D721Med (cell line): ENCODE measurements at regions not wholly inside any gene's neighbourhood (a gene's known extent, or its start where the extent isn't known, plus 50 kb on each side); places are given as distances from the start of the nearest gene placed in this dataset.
A peak's percentile ranks its signal among the peaks of the same experiment; 100 is the strongest.

Experiments
- DNase-seq: peaks from one replicate; pipeline ENCODE4 v3.0.0; 2011; ENCODE audit warnings: low spot score; ENCODE audit not compliant: insufficient read length
- FAIRE-seq: peaks from 2 replicates; lab custom pipeline; 2011; peaks lifted over from hg19 to GRCh38; lab: Jason Lieb, UNC
- TF ChIP-seq, protein P1 (sequence below): IDR thresholded peaks from 2 replicates; pipeline ENCODE4 v1.5.1; 2012; ENCODE audit warnings: mild to moderate bottlenecking, control low read depth; ENCODE audit not compliant: insufficient read depth; ENCODE audit errors: missing control alignments

DNA sequence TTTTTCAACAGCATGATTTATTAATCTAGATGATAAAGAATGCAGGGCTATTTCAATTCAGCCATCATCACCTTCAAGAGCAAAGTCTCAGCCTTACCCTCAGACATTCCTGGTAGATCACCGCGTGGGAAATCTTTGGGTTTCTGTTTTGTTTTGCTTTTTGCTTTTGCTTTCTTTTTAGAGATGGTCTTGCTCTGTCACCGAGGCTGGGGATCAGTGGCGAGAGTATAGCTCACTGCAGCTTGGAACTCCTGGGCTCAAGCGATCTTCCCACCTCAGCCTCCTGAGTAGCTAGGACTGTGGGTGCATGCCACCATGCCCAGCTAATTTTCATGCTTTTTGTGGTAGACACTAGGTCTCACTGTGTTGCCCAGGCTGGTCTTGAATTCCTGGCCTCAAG lies 289.7 kb downstream of the AJAP1 start:
- FAIRE-seq, result no peak
- TF ChIP-seq, protein P1, sequence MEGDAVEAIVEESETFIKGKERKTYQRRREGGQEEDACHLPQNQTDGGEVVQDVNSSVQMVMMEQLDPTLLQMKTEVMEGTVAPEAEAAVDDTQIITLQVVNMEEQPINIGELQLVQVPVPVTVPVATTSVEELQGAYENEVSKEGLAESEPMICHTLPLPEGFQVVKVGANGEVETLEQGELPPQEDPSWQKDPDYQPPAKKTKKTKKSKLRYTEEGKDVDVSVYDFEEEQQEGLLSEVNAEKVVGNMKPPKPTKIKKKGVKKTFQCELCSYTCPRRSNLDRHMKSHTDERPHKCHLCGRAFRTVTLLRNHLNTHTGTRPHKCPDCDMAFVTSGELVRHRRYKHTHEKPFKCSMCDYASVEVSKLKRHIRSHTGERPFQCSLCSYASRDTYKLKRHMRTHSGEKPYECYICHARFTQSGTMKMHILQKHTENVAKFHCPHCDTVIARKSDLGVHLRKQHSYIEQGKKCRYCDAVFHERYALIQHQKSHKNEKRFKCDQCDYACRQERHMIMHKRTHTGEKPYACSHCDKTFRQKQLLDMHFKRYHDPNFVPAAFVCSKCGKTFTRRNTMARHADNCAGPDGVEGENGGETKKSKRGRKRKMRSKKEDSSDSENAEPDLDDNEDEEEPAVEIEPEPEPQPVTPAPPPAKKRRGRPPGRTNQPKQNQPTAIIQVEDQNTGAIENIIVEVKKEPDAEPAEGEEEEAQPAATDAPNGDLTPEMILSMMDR, result no peak

DNA sequence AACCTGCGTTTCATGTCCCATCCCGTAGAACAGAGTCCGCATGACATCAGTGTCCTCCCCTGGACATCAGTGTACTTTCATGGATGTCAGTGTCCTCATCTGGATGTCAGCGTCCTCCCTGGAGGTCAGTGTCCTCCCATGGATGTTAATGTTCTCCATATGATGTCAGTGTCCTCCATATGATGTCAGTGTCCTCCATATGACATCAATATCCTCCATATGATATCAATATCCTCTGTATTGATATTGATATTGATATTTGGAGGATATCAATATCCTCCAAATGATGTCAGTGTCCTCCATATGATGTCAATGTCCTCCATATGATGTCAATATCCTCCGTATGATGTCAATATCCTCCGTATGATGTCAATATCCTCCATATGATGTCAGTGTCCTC lies 284.9 kb downstream of the AJAP1 start:
- no peak for DNase-seq
- peak; percentile 35 for FAIRE-seq
- TF ChIP-seq, protein P1, result no peak

More for the DNA sequence above, 289.7 kb downstream of the AJAP1 start:
- no peak for DNase-seq

DNA sequence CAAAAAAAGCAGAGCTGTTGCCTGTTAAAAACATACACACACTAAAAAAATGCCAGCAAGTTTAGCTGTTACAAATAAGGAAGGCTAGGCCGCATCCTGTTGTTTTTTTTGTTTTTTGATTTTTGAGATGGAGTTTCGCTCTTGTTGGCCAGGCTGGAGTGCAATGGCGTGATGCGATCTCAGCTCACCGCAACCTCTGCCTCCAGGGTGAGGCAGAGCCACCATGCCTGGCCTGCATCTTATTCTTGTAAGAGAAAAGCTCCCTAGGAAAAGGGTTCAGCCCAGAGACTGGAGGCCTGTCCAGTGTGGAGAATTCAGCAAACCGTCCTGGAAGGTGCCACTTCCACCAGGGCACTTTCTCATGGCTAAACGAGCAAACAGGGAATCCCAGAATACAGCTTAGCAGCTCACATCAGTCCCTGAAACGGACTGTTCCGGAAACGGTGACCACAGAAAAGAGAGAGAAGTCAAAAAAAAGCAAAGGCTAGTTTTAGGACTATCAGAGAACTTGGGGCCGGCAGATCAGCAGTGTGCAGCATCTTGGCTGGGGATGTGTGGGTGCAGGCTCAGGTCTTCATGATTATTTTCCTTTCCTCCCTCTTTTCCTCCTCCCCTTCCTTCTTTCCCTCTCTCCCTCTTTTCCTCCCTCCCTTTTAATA lies 283.6 kb downstream of the AJAP1 start:
- DNase-seq (no peak), FAIRE-seq (no peak)
- TF ChIP-seq, protein P1, result no peak

DNA sequence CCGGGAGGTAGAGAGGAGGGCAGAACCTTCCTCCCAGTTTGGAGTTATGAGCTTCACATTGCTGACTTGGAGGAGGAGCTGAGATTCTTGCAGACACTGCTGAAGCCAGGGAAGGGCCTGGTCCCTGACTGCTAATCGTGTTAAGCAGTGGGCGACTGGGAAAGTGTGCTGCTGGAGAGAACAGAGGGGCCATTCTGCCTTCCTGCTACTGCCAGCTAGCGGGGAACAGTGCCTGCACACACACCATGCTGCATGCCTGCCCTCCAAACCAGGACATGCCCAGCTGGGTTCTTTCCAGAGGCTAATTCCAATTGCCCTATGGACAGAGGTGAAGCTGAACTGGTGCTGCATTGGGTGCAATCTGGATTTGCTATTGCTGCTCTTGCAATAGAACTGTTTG lies 281.4 kb downstream of the AJAP1 start:
- DNase-seq, result no peak
- TF ChIP-seq, protein P1, result no peak
- FAIRE-seq, result no peak

DNA sequence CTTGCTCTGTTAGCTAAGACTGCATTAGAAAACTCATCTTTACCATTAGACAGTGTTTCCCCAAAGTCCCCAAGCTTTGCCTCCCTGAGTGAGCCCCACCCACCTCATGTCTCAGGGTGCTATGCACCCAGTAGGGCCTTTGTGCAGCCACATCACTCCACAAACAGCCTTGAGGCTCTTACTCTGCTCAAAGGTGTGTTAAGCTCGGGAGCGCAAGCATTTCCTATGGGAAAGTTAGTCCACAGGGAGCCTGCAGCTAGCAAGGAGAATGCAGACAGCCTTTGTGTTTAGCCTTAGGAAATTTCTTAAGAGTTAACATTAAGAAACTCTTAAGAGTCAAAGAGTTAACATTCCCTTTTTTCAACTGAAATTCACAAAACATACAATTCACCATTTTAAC lies 278.8 kb downstream of the AJAP1 start:
- no peak for FAIRE-seq
- DNase-seq, result no peak
- TF ChIP-seq, protein P1, result no peak

DNA sequence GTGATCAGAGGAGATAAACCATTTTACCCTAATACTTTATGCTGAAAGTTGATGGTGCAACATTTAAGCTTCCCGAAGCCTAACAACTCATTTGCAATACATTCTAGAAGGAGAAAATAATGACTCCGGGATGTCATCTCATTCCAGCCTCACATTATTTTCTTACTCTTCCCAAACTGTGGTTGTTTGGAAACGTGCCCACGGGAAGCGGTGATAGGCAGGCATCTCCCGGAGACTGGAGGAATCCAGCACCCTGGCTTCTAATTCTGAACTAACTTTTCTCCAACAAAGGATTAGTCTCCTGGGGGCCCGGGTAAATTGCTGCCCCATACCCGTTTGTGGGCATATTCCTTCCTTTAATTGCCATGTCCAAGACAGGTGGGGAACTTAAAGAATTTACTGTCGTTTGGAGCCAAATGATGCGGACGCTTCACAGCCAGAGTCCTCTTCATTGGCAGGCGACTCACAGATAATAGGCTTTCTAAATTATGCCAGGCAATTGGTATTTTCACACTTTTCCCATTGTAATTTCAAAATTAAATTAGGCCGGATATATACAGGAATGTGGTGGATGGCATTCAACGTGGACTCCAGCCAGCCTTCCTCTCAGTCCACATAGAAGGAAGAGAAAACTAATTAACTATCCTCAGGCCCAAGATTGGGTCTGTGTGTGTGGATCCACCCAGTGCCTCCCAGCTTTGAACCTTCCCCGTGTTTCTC lies 278.1 kb downstream of the AJAP1 start:
- TF ChIP-seq, protein P1, result no peak
- DNase-seq, result no peak
- no peak for FAIRE-seq

DNA sequence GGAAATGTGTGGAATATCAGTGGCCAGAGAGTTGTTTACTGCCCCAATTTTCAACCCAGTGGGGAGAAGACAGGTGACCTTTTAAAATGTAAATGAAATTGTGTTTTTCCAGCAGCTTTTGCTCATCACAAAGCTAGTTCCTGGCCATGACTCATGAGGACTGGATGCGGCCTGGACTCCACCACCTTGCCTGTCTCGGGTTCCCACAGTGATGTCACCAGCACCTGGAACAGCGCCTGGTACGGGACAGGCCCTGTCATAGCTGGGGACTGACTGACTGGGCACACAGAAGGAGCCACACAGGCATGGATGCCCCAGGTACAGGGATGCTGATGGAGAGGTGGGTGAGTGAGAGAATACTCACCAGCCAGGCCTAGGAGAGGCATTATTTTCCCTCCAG lies 277.1 kb downstream of the AJAP1 start:
- DNase-seq, result no peak
- no peak for FAIRE-seq

More for the DNA sequence above, 277.1 kb downstream of the AJAP1 start:
- TF ChIP-seq, protein P1, result no peak
